ENCODE measurements at regions not wholly inside any gene's neighbourhood (a gene's known extent, or its start where the extent isn't known, plus 50 kb on each side); places are given as distances from the start of the nearest gene placed in this dataset.

DNA sequence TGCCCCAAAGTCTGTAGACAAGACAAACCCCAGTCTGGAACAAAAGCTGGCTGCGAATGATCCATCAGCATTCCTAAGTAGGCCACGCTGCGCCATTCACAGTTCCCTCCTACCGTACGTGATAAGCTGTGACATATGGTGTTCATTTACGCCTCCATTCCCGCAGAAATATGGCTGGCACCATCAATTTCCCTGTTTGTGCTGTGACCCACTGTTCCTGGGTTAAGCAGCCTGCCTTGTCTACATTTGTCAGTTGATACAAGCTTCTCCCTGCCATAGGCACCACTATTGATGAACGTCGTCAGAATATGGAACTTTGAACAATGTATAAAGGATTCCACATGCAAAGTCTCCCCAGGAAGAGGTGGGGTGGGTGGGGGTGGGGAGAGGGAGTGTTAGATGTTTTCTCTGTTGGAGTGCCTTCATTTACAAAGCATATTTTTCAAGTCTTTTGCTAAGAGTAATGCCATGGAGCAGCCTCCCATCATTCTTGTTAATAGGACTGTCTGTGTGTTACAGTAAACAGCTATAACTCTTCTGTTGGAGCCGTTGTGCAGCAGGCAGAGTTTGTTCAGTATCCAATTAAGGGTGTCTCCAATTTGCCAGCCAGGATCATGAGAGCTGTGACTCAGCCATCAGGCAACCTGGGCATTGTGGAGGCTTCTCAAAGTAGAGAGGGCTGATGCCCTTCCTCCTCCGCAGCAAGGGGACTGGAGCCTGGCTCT, 294.6 kb downstream of the TMEM114 start:
- TF ChIP-seq CTCF (IDR thresholded peaks at IDR 0.05) (no peak), POLR2A (IDR thresholded peaks at IDR 0.05) (no peak)
